GM12878 (cell line): ENCODE measurements at regions not wholly inside any gene's neighbourhood (a gene's known extent, or its start where the extent isn't known, plus 50 kb on each side); places are given as distances from the start of the nearest gene placed in this dataset.
"Not testable (repeated sequence)": the region's sequence is repeated elsewhere in the genome, so short reads cannot be mapped to it uniquely, and the experiment has no call there.

Experiments used
- ATAC-seq: fragments of 200-7000 bp; cut with Tn5 transposase; 3 replicates; pipeline ENCODE4 v1.9.1; 2020; ENCODE audit warnings: mild to moderate bottlenecking, moderate library complexity
- BruUV-seq: library from RNA; stranded (reverse); fragments of 400-500 nt; replicated peaks from 2 replicates; lab custom pipeline; 2021; lab: Mats Ljungman, UMichigan
- CTCF ChIA-PET: fragments of 300-600 bp; sonication (Branson Sonifier 250); formaldehyde crosslinking; extraction: SDS; loops from one replicate; lab custom pipeline; 2021; ENCODE audit warnings: inconsistent platforms; lab: Yijun Ruan, JAX
- POLR2A ChIA-PET: fragments of 350-600 bp; formaldehyde crosslinking; extraction: SDS; loops from one replicate; lab custom pipeline; 2021; ENCODE audit warnings: inconsistent platforms; lab: Charles Lee
- RAD21 ChIA-PET: fragments of 300-600 bp; sonication (Branson Sonifier 250); formaldehyde crosslinking; loops from one replicate; lab custom pipeline; 2023; ENCODE audit warnings: antibody characterized with exemption; ENCODE audit not compliant: unreplicated experiment; lab: Charles Lee
- SMC1A ChIA-PET: fragments of 300-600 bp; sonication (Branson Sonifier 250); formaldehyde crosslinking; loops from one replicate; lab custom pipeline; 2023; ENCODE audit not compliant: unreplicated experiment, uncharacterized antibody; lab: Charles Lee
- DNase-seq: peaks from one replicate; pipeline ENCODE4 v3.0.0-alpha.2; 2011; ENCODE audit warnings: low read depth, low spot score
- FAIRE-seq: peaks from 3 replicates; lab custom pipeline; 2011; peaks lifted over from hg19 to GRCh38; lab: Jason Lieb, UNC
- H2AFZ ChIP-seq: 2 replicates; pipeline ENCODE4 v1.6.0; 2011; ENCODE audit warnings: low read depth, low read length, control low read depth; ENCODE audit not compliant: control insufficient read depth
- H3K27ac ChIP-seq: 2 replicates; pipeline ENCODE4 v1.5.1; 2011; ENCODE audit warnings: control low read depth; ENCODE audit not compliant: control insufficient read depth, insufficient read depth
- H3K27me3 ChIP-seq, 2 experiments: replicated peaks in 1 of 2; 2 replicates each; pipeline versions ENCODE4 v1.6.0 to v1.6.1; 2011; ENCODE audit warnings: low read length in 1 of 2; ENCODE audit not compliant: control insufficient read depth in 2 of 2, insufficient read depth in 2 of 2
- H3K36me3 ChIP-seq, 2 experiments: 2 replicates each; pipeline ENCODE4 v1.5.1; 2011; ENCODE audit warnings: low read length in 1 of 2; ENCODE audit not compliant: control insufficient read depth in 2 of 2, insufficient read depth in 2 of 2
- H3K4me1 ChIP-seq: 2 replicates; pipeline ENCODE4 v1.6.1; 2011; ENCODE audit warnings: mild to moderate bottlenecking, low read length, moderate library complexity, mixed read lengths; ENCODE audit not compliant: control insufficient read depth, insufficient read depth
- H3K4me2 ChIP-seq: 2 replicates; pipeline ENCODE4 v1.6.0; 2011; ENCODE audit warnings: control low read depth; ENCODE audit not compliant: control insufficient read depth, insufficient read depth
- H3K4me3 ChIP-seq: fragments of 200-600 bp; sonication (generic); 2 replicates; pipeline ENCODE4 v1.5.1; 2016
- H3K79me2 ChIP-seq: 2 replicates; pipeline ENCODE4 v1.6.0; 2011; ENCODE audit warnings: low read length; ENCODE audit not compliant: control insufficient read depth, insufficient read depth
- H3K9ac ChIP-seq: 2 replicates; pipeline ENCODE4 v1.8.0; 2011; ENCODE audit warnings: low read length, control low read depth, mixed read lengths; ENCODE audit not compliant: control insufficient read depth, insufficient read depth
- H3K9me3 ChIP-seq: replicated peaks from 3 replicates; pipeline ENCODE4 v1.5.1; 2011; ENCODE audit warnings: mild to moderate bottlenecking, low read length; ENCODE audit not compliant: control insufficient read depth, insufficient read depth
- H4K20me1 ChIP-seq: 2 replicates; pipeline ENCODE4 v1.6.0; 2011; ENCODE audit not compliant: control insufficient read depth, insufficient read depth
- ESRRA ChIP-seq: IDR thresholded peaks from 2 replicates; pipeline ENCODE4 v1.6.1; 2012; ENCODE audit warnings: mild to moderate bottlenecking, low read length, improper control_type of control experiment
- RFX5 ChIP-seq: IDR thresholded peaks from 2 replicates; pipeline ENCODE4 v1.6.1; 2011; ENCODE audit warnings: low read depth, low read length, improper control_type of control experiment
- SMAD1 ChIP-seq: fragments of 450-650 bp; IDR thresholded peaks from 2 replicates; pipeline ENCODE4 v1.6.1; 2018; ENCODE audit warnings: mild to moderate bottlenecking, low read depth; ENCODE audit not compliant: partially characterized antibody
- WRNIP1 ChIP-seq: IDR thresholded peaks from 2 replicates; pipeline ENCODE4 v1.6.1; 2011; ENCODE audit warnings: low read depth, low read length, improper control_type of control experiment, borderline replicate concordance
- WGBS: methylation state at CpG from one replicate; pipeline ENCODE4 v1.1.6; 2016; ENCODE audit warnings: low lambda C conversion rate; ENCODE audit not compliant: insufficient replicate concordance, insufficient coverage; ENCODE audit errors: missing lambda C conversion rate; 5-methylcytosine and 5-hydroxymethylcytosine counted together
- in situ Hi-C: fragments of 300-500 bp; cut with MboI; formaldehyde crosslinking; loops from 9 replicates; pipeline ENCODE4 v1.14.3; 2018; ENCODE audit warnings: mixed read lengths
- intact Hi-C: fragments of 100-400 bp; cut with micrococcal nuclease; formaldehyde crosslinking; loops from one replicate; pipeline ENCODE4 v1.14.2; 2022; ENCODE audit not compliant: unreplicated experiment

GRCh38 chr19:34620134-34620533, 56.8 kb downstream of the SCGB2B2 start:
- BruUV-seq, POLR2A ChIA-PET, H3K27me3 ChIP-seq, H3K4me1 ChIP-seq, RAD21 ChIA-PET, CTCF ChIA-PET, H3K79me2 ChIP-seq, SMC1A ChIA-PET, FAIRE-seq, H3K27ac ChIP-seq, ATAC-seq, H2AFZ ChIP-seq, H4K20me1 ChIP-seq, H3K9me3 ChIP-seq, DNase-seq, H3K9ac ChIP-seq, H3K36me3 ChIP-seq, H3K4me2 ChIP-seq, H3K4me3 ChIP-seq, intact Hi-C loops, in situ Hi-C loops: not testable (repeated sequence)

- no peak overlapping the region for H3K4me3 ChIP-seq
- ATAC-seq, result no peak
- H3K9ac ChIP-seq, result no peak overlapping the region
- no peak for DNase-seq
- no peak overlapping the region for H3K27ac ChIP-seq
- no peaks in the 10 kb centered on the region for H4K20me1 ChIP-seq
- POLR2A ChIA-PET, result interaction anchor here (0.5 kb wide), 1 partner anchor 347 kb away, joined by 4 read pairs; no protein-coding TSS in a partner anchor
- RAD21 ChIA-PET, result no interaction called here
- H2AFZ ChIP-seq, result no peak overlapping the region
- H3K27me3 ChIP-seq, result no peaks in the 10 kb centered on the region
- intact Hi-C loops (no loop called here), in situ Hi-C loops (no loop called here)
- no peaks in the 10 kb centered on the region; the same call in 2 of the 3 replicates for H3K9me3 ChIP-seq
- no peaks in the 10 kb centered on the region for H3K79me2 ChIP-seq
- no peaks in the 10 kb centered on the region for H3K4me1 ChIP-seq
- H3K4me2 ChIP-seq, result no peak overlapping the region
- no TSS peak for BruUV-seq
- 96% methylated on average over 1 of the region's 1 CpG for WGBS
- CTCF ChIA-PET, result interaction anchor here (1.0 kb wide), 1 partner anchor 22 kb away, joined by 3 read pairs; no protein-coding TSS in a partner anchor
- no peak for FAIRE-seq
- TF ChIP-seq ESRRA (no peak), WRNIP1 (no peak), RFX5 (no peak), SMAD1 (no peak)
- no peaks in the 10 kb centered on the region for H3K36me3 ChIP-seq
- SMC1A ChIA-PET, result no interaction called here
These were observed 58.5 kb downstream of the SCGB2B2 start for GRCh38 chr19:34618410-34618809.

GRCh38 chr19:34617996-34618395, 59.0 kb downstream of the SCGB2B2 start:
- ATAC-seq, in situ Hi-C loops, DNase-seq, H2AFZ ChIP-seq, H3K4me3 ChIP-seq, H3K79me2 ChIP-seq, SMC1A ChIA-PET, H3K9me3 ChIP-seq, BruUV-seq, H3K36me3 ChIP-seq, H3K27me3 ChIP-seq, CTCF ChIA-PET, intact Hi-C loops, H3K27ac ChIP-seq, H4K20me1 ChIP-seq, H3K4me1 ChIP-seq, RAD21 ChIA-PET, H3K9ac ChIP-seq, FAIRE-seq, POLR2A ChIA-PET, H3K4me2 ChIP-seq: not testable (repeated sequence)
- WGBS, result 78% methylated on average over 4 of the region's 8 CpGs
